ENCODE measurements at regions not wholly inside any gene's neighbourhood (a gene's known extent, or its start where the extent isn't known, plus 50 kb on each side); places are given as distances from the start of the nearest gene placed in this dataset.

- DNase-seq (no peak), ATAC-seq (no peak)
- TF ChIP-seq CTCF (IDR thresholded peaks at IDR 0.05), result no peak
- Mint-ChIP-seq H3K9me3 (no peaks in the 10 kb centered on the region), H3K4me3 (no peak overlapping the region), H3K4me1 (no peaks in the 10 kb centered on the region), H3K27ac (no peak overlapping the region), H3K27me3 (ENCODE audit: low read depth in 2 of 2) (peaks cover 27 to 68% of the 10 kb centered on the region in 2 donors), H3K36me3 (no peaks in the 10 kb centered on the region)
- Histone ChIP-seq H3K4me3 (ENCODE audit: low read length) (no peak overlapping the region), H3K27ac (ENCODE audit: low read length) (no peak overlapping the region), H3K36me3 (ENCODE audit: control insufficient read depth, insufficient read depth, low read length) (no peaks in the 10 kb centered on the region), H3K4me1 (ENCODE audit: control insufficient read depth, insufficient read depth, low read length) (no peaks in the 10 kb centered on the region), H3K27me3 (ENCODE audit: control insufficient read depth, insufficient read depth, low read length) (no peaks in the 10 kb centered on the region), H3K9me3 (ENCODE audit: control insufficient read depth, insufficient read depth, low read length) (no peaks in the 10 kb centered on the region)
- intact Hi-C loops (cut with micrococcal nuclease), result no loop called here
- WGBS (ENCODE audit: insufficient coverage), result 43% methylated on average over 1 of the region's 1 CpG
Observed at GRCh38 chr11:11772865-11773515, 68.8 kb upstream of the USP47 start.

GRCh38 chr11:11770921-11771486, 70.8 kb upstream of the USP47 start:
- intact Hi-C loops (cut with micrococcal nuclease), result no loop called here
- Histone ChIP-seq H3K4me1 (ENCODE audit: control insufficient read depth, insufficient read depth, low read length) (no peaks in the 10 kb centered on the region), H3K4me3 (ENCODE audit: low read length) (no peak overlapping the region), H3K27me3 (ENCODE audit: control insufficient read depth, insufficient read depth, low read length) (no peaks in the 10 kb centered on the region), H3K9me3 (ENCODE audit: control insufficient read depth, insufficient read depth, low read length) (no peaks in the 10 kb centered on the region), H3K27ac (ENCODE audit: low read length) (no peak overlapping the region), H3K36me3 (ENCODE audit: control insufficient read depth, insufficient read depth, low read length) (no peaks in the 10 kb centered on the region)
- 87% methylated on average over 3 of the region's 3 CpGs for WGBS (ENCODE audit: insufficient coverage)
- Mint-ChIP-seq H3K4me3 (no peak overlapping the region), H3K36me3 (no peaks in the 10 kb centered on the region), H3K9me3 (no peaks in the 10 kb centered on the region), H3K4me1 (no peaks in the 10 kb centered on the region), H3K27me3 (ENCODE audit: low read depth in 2 of 2) (peaks cover 26 to 64% of the 10 kb centered on the region in 2 donors), H3K27ac (no peak overlapping the region)
- no peak for ATAC-seq
- no peak for TF ChIP-seq CTCF (IDR thresholded peaks at IDR 0.05)
- no peak for DNase-seq

GRCh38 chr11:11770296-11770695, 71.5 kb upstream of the USP47 start:
- H3K4me3 Mint-ChIP-seq, result no peak overlapping the region
- no peak overlapping the region for H3K27ac Mint-ChIP-seq
- Histone ChIP-seq H3K4me1 (ENCODE audit: control insufficient read depth, insufficient read depth, low read length) (no peaks in the 10 kb centered on the region), H3K9me3 (ENCODE audit: control insufficient read depth, insufficient read depth, low read length) (no peaks in the 10 kb centered on the region), H3K27ac (ENCODE audit: low read length) (no peak overlapping the region), H3K27me3 (ENCODE audit: control insufficient read depth, insufficient read depth, low read length) (no peaks in the 10 kb centered on the region), H3K36me3 (ENCODE audit: control insufficient read depth, insufficient read depth, low read length) (no peaks in the 10 kb centered on the region), H3K4me3 (ENCODE audit: low read length) (no peak overlapping the region)
- H3K36me3 Mint-ChIP-seq, result no peaks in the 10 kb centered on the region
- TF ChIP-seq CTCF (IDR thresholded peaks at IDR 0.05), result no peak
- WGBS (ENCODE audit: insufficient coverage), result 50% methylated on average over 1 of the region's 1 CpG
- ATAC-seq (no peak), DNase-seq (no peak)
- intact Hi-C loops (cut with micrococcal nuclease), result no loop called here
- H3K27me3 Mint-ChIP-seq (ENCODE audit: low read depth in 2 of 2), result peaks cover 26 to 72% of the 10 kb centered on the region in 2 donors
- H3K4me1 Mint-ChIP-seq, result no peaks in the 10 kb centered on the region
- H3K9me3 Mint-ChIP-seq, result no peaks in the 10 kb centered on the region

- H3K27ac Mint-ChIP-seq, result no peak overlapping the region
- H3K4me3 Mint-ChIP-seq, result no peak overlapping the region
- ATAC-seq (no peak), DNase-seq (no peak)
- no peaks in the 10 kb centered on the region for H3K4me1 ChIP-seq (ENCODE audit: control insufficient read depth, insufficient read depth, low read length)
- no peak for TF ChIP-seq CTCF (IDR thresholded peaks at IDR 0.05)
- intact Hi-C loops (cut with micrococcal nuclease), result no loop called here
- no peak overlapping the region for H3K4me3 ChIP-seq (ENCODE audit: low read length)
- H3K4me1 Mint-ChIP-seq, result no peaks in the 10 kb centered on the region
- no peaks in the 10 kb centered on the region for H3K36me3 Mint-ChIP-seq
- no peaks in the 10 kb centered on the region for H3K36me3 ChIP-seq (ENCODE audit: control insufficient read depth, insufficient read depth, low read length)
- H3K27me3 Mint-ChIP-seq (ENCODE audit: low read depth in 2 of 2), result peaks cover 23 to 72% of the 10 kb centered on the region in 2 donors
- no peaks in the 10 kb centered on the region for H3K27me3 ChIP-seq (ENCODE audit: control insufficient read depth, insufficient read depth, low read length)
- no peak overlapping the region for H3K27ac ChIP-seq (ENCODE audit: low read length)
- no peaks in the 10 kb centered on the region for H3K9me3 ChIP-seq (ENCODE audit: control insufficient read depth, insufficient read depth, low read length)
- no peaks in the 10 kb centered on the region for H3K9me3 Mint-ChIP-seq
Observed at GRCh38 chr11:11769782-11770181, 72.0 kb upstream of the USP47 start.

Data from natural killer cell (primary cell).